Karpas-422 (cell line): ENCODE measurements at regions not wholly inside any gene's neighbourhood (a gene's known extent, or its start where the extent isn't known, plus 50 kb on each side); places are given as distances from the start of the nearest gene placed in this dataset.

Experiments used
- DNase-seq: peaks from one replicate; pipeline ENCODE4 v3.0.0-alpha.2; 2015
- H2AFZ ChIP-seq: fragments of 200-600 bp; sonication (generic); 2 replicates; pipeline ENCODE4 v1.6.1; 2014; ENCODE audit warnings: antibody characterized with exemption, low read length, mixed read lengths
- H3K27ac ChIP-seq: fragments of 200-600 bp; sonication (generic); 2 replicates; pipeline ENCODE4 v1.5.1; 2014; ENCODE audit warnings: mild to moderate bottlenecking, low read length, moderate library complexity
- H3K27me3 ChIP-seq: fragments of 200-600 bp; sonication (generic); 2 replicates; pipeline ENCODE4 v1.6.1; 2014; ENCODE audit warnings: low read length, mixed read lengths
- H3K36me3 ChIP-seq: fragments of 200-600 bp; sonication (generic); 2 replicates; pipeline ENCODE4 v1.6.1; 2014; ENCODE audit warnings: low read length, mixed read lengths; ENCODE audit not compliant: insufficient read depth
- H3K4me1 ChIP-seq: fragments of 200-600 bp; sonication (generic); 2 replicates; pipeline ENCODE4 v1.6.1; 2014; ENCODE audit warnings: mild to moderate bottlenecking, low read length, mixed read lengths
- H3K4me2 ChIP-seq: fragments of 200-600 bp; sonication (generic); 2 replicates; pipeline ENCODE4 v1.6.1; 2014; ENCODE audit warnings: low read length, low read depth, mild to moderate bottlenecking; ENCODE audit not compliant: poor library complexity, severe bottlenecking
- H3K4me3 ChIP-seq: fragments of 200-600 bp; sonication (generic); 2 replicates; pipeline ENCODE4 v1.5.1; 2014; ENCODE audit warnings: mild to moderate bottlenecking, antibody characterized with exemption, low read length, mixed read lengths
- H3K79me2 ChIP-seq: fragments of 200-600 bp; sonication (generic); 2 replicates; pipeline ENCODE4 v1.6.1; 2014; ENCODE audit warnings: mild to moderate bottlenecking, low read length, mixed read lengths
- H3K9ac ChIP-seq: fragments of 200-600 bp; sonication (generic); 2 replicates; pipeline ENCODE4 v1.6.0; 2014; ENCODE audit warnings: low read length
- H3K9me2 ChIP-seq: fragments of 200-600 bp; sonication (generic), shearing (Covaris generic); replicated peaks from 2 replicates; pipeline ENCODE4 v1.6.0; 2014; ENCODE audit warnings: mild to moderate bottlenecking, low read length, moderate library complexity; ENCODE audit not compliant: insufficient read depth
- H3K9me3 ChIP-seq: fragments of 300-700, 200-600 bp; sonication (generic); 2 replicates; pipeline ENCODE4 v1.6.1; 2014; ENCODE audit warnings: low read length, mixed read lengths
- H4K20me1 ChIP-seq: fragments of 200-600 bp; sonication (generic); 2 replicates; pipeline ENCODE4 v1.6.1; 2014; ENCODE audit warnings: mild to moderate bottlenecking, antibody characterized with exemption, low read length, low read depth; ENCODE audit not compliant: insufficient read depth

DNA sequence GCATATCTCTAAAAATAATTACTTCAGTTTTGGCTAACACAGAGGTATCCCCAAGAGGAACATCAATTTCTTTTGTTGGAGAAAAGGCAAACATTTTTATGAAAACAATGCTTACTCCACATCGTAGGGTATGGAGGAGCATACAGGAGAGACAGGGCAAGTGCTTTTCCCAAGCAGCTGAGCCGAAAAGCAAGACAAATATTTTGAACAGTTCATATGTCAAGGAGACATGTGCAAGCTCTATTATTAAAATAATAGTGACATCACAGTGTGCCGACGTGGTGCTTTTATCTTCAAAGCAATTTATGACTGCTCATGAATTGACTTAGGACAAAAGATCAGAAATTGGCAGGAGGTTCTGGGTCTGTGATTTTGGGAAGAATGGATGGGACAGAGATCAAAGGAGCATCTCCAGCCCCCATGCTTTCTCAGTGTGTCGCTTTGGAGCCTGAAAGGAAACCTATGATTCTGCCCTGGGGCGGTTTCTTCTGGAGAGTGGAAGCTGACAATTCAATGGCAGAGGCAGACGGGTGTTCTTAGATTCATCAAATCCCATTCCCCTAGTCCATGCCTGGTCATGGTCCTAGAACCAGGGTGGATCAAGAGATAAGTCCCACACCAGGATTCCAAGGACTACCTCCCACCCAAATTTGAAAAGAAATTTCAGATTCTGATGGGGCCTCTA is 97.1 kb downstream of the JCAD start:
- H4K20me1 ChIP-seq = no peaks in the 10 kb centered on the region
- H3K27me3 ChIP-seq = no peaks in the 10 kb centered on the region
- H3K9me2 ChIP-seq = no peaks in the 10 kb centered on the region
- H3K36me3 ChIP-seq = no peaks in the 10 kb centered on the region
- H3K9me3 ChIP-seq = no peaks in the 10 kb centered on the region
- no peak overlapping the region for H3K4me3 ChIP-seq
- DNase-seq = no peak
- H3K4me1 ChIP-seq = peaks cover 9% of the 10 kb centered on the region
- no peak overlapping the region for H3K9ac ChIP-seq
- no peak overlapping the region for H3K27ac ChIP-seq
- H2AFZ ChIP-seq = no peak overlapping the region
- H3K79me2 ChIP-seq = no peaks in the 10 kb centered on the region
- H3K4me2 ChIP-seq = no peak overlapping the region

DNA sequence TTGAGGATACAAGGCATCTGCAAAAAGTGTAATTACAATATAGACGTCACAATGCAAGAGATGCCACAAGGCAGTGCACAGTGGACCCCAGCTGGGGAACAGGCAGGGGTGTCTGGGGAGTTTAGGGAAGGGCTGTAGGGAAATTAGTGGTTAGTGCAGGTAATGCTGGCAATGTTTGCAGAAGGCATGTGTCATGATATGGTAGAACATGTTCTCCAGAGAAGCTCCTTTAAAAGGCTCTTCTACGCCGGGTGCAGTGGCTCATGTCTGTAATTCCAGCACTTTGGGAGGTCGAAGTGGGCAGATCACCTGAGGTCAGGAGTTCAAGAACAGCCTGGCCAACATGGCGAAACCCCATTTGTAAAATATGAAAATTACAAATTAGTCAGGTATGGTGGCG is 98.0 kb downstream of the JCAD start:
- H3K36me3 ChIP-seq = no peaks in the 10 kb centered on the region
- H3K9me3 ChIP-seq = no peaks in the 10 kb centered on the region
- H3K79me2 ChIP-seq = no peaks in the 10 kb centered on the region
- no peaks in the 10 kb centered on the region for H3K9me2 ChIP-seq
- H3K4me2 ChIP-seq = no peak overlapping the region
- no peak overlapping the region for H3K4me3 ChIP-seq
- no peaks in the 10 kb centered on the region for H4K20me1 ChIP-seq
- no peak overlapping the region for H3K27ac ChIP-seq
- no peak for DNase-seq
- peaks cover 9% of the 10 kb centered on the region for H3K4me1 ChIP-seq
- H3K27me3 ChIP-seq = no peaks in the 10 kb centered on the region
- no peak overlapping the region for H3K9ac ChIP-seq
- no peak overlapping the region for H2AFZ ChIP-seq

DNA sequence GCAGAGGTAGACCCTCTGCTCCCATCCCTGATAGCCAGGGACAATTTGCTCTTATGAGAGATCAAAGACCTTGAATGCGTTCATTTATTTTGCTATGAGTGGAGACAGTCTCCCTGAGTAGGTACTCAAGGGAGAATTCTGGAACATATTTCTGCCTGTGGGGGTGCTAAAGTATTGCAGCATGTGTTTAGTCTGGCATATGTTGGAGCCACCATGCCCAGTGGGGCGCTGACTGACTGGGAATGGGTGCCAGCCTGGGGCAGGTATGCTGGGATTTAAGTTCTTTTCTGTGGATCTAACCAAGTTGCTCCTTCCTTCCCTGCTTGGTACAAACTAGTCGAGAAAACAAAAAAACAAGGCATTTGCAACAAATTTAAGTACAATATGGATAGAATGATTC is 99.1 kb downstream of the JCAD start:
- no peaks in the 10 kb centered on the region for H3K9me2 ChIP-seq
- H3K27ac ChIP-seq = no peak overlapping the region
- no peak overlapping the region for H3K9ac ChIP-seq
- H3K9me3 ChIP-seq = no peaks in the 10 kb centered on the region
- H4K20me1 ChIP-seq = no peaks in the 10 kb centered on the region
- H3K27me3 ChIP-seq = no peaks in the 10 kb centered on the region
- H3K36me3 ChIP-seq = no peaks in the 10 kb centered on the region
- DNase-seq = no peak
- no peak overlapping the region for H3K4me3 ChIP-seq
- H3K4me2 ChIP-seq = no peak overlapping the region
- no peak overlapping the region for H2AFZ ChIP-seq
- H3K79me2 ChIP-seq = no peaks in the 10 kb centered on the region
- peaks cover 9% of the 10 kb centered on the region for H3K4me1 ChIP-seq

DNA sequence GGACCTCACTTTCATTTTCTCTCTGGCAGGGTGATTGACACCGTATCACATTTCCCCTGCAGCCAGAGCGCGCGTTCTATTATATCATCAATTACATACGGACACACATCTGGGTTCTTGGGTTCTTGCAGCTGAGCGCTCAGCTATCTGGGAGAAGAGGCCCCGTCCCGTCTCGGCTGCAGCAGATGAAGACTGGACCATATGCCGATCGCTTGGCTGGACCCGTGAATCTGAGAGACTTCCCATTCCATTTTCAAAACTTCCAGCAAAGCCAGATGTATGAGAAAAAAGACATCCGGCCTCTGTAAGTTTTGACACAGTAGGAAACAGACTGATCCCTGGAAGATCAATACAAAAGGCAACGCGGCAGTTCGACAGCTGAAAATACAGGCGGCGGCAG is 99.8 kb downstream of the JCAD start:
- no peaks in the 10 kb centered on the region for H3K36me3 ChIP-seq
- H3K79me2 ChIP-seq = no peaks in the 10 kb centered on the region
- no peaks in the 10 kb centered on the region for H3K9me2 ChIP-seq
- DNase-seq = no peak
- no peaks in the 10 kb centered on the region for H3K9me3 ChIP-seq
- H3K4me2 ChIP-seq = no peak overlapping the region
- no peak overlapping the region for H2AFZ ChIP-seq
- H3K9ac ChIP-seq = no peak overlapping the region
- H3K4me1 ChIP-seq = peaks cover 9% of the 10 kb centered on the region
- H3K27ac ChIP-seq = no peak overlapping the region
- H4K20me1 ChIP-seq = no peaks in the 10 kb centered on the region
- no peaks in the 10 kb centered on the region for H3K27me3 ChIP-seq
- no peak overlapping the region for H3K4me3 ChIP-seq

DNA sequence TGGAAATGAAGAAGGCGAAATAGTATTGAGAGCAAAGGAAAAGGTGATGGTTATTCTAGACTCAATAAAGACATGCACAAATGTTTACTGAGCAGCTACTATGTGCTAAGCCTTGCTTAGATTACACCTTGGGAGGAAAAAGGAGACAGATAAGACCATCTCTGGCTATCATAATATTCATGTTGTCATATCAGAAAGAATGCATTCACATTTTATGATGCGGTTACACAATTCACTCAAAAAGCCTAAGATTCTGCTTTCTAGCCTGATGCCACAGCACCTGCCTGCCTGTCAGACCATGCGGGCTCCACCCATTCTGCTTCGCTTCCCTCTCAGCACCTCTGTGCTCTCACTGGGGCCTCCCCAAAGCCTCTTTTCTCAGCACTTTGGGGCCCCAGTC is 100.9 kb downstream of the JCAD start:
- H3K4me3 ChIP-seq = no peak overlapping the region
- H3K4me1 ChIP-seq = peaks cover 9% of the 10 kb centered on the region
- H4K20me1 ChIP-seq = no peaks in the 10 kb centered on the region
- no peak for DNase-seq
- H3K27me3 ChIP-seq = no peaks in the 10 kb centered on the region
- H3K9me3 ChIP-seq = no peaks in the 10 kb centered on the region
- no peak overlapping the region for H3K9ac ChIP-seq
- H3K9me2 ChIP-seq = no peaks in the 10 kb centered on the region
- no peaks in the 10 kb centered on the region for H3K36me3 ChIP-seq
- no peak overlapping the region for H2AFZ ChIP-seq
- no peaks in the 10 kb centered on the region for H3K79me2 ChIP-seq
- no peak overlapping the region for H3K27ac ChIP-seq
- H3K4me2 ChIP-seq = no peak overlapping the region

DNA sequence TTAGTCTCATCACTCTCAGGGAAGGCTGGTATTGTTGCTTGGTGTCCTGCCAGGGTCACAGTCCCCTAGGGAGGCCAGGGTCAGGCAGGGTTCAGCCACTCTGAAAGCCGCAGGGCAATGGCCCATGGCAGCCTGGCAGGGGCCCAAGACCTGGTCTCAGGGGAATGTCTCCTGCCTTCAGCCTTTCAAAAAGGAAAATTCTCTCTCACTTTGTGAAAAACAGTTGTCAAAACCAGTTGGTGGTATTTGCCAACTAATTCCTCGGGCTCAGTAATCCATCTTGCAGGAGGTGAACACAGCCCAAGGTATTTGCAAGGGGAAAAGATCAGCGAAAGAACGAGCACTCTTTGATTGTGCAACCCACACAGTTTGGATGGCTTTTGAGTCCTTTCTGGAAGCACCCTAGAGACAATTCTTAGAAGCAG is 101.5 kb downstream of the JCAD start:
- no peaks in the 10 kb centered on the region for H3K36me3 ChIP-seq
- H3K4me2 ChIP-seq = no peak overlapping the region
- peak; percentile 63 for DNase-seq
- no peaks in the 10 kb centered on the region for H3K79me2 ChIP-seq
- peaks cover 9% of the 10 kb centered on the region for H3K4me1 ChIP-seq
- no peaks in the 10 kb centered on the region for H3K9me3 ChIP-seq
- no peak overlapping the region for H3K9ac ChIP-seq
- H3K27me3 ChIP-seq = no peaks in the 10 kb centered on the region
- H4K20me1 ChIP-seq = no peaks in the 10 kb centered on the region
- no peak overlapping the region for H2AFZ ChIP-seq
- no peak overlapping the region for H3K27ac ChIP-seq
- H3K4me3 ChIP-seq = no peak overlapping the region
- no peaks in the 10 kb centered on the region for H3K9me2 ChIP-seq

DNA sequence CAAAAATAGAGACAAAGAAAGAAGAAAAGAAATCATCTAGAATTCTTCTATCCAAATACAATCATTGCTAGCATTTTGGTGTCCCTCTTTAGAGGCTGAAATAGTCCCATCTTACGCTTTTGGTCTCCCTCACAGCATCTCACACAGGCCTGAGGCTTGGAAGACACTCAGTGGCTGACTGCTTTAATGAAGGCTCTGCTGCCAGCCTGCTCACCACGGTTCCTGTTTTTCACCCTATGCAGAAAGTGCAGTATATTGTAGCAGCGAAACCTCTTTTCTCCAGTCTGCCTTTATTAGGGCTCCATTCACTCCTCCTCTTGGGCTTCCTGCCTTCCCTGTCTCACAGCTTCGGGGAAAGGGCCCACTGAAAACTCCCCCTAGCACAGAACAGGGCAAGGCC is 102.2 kb downstream of the JCAD start:
- H3K9me3 ChIP-seq = no peaks in the 10 kb centered on the region
- H3K9ac ChIP-seq = no peak overlapping the region
- H3K27me3 ChIP-seq = no peaks in the 10 kb centered on the region
- H3K9me2 ChIP-seq = no peaks in the 10 kb centered on the region
- H4K20me1 ChIP-seq = no peaks in the 10 kb centered on the region
- no peak overlapping the region for H2AFZ ChIP-seq
- no peak for DNase-seq
- no peak overlapping the region for H3K4me3 ChIP-seq
- H3K36me3 ChIP-seq = no peaks in the 10 kb centered on the region
- H3K4me1 ChIP-seq = peaks cover 9% of the 10 kb centered on the region
- H3K79me2 ChIP-seq = no peaks in the 10 kb centered on the region
- H3K4me2 ChIP-seq = no peak overlapping the region
- H3K27ac ChIP-seq = no peak overlapping the region

DNA sequence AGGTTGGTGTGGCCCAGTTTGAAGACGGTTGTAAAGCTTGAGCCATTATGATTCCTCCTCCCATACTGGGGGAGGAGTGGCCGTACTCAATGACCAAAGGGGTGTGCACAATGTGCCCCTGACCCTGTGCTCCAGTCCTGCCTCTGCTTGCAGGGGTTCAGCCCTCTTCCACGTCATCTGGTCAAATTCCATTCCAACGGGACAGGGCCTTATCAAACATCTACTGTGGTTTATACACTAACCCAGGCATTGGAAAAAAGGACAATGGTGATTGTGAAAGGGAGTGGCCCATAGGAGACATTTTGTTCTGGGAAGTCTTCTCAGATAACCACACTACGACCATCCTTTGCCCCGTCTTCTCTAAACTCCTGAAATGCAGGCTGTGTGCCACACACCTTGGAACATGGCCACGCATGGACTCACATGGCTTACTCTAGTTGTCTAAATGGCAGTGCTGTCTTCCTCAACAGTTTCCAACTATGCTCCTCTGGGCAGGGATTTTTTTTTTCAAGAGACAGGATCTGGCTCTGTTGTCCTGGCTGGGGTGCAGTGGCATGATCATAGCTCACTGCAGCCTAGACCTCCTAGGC is 103.0 kb downstream of the JCAD start:
- no peaks in the 10 kb centered on the region for H3K27me3 ChIP-seq
- H3K9ac ChIP-seq = no peak overlapping the region
- no peak for DNase-seq
- H3K9me2 ChIP-seq = no peaks in the 10 kb centered on the region
- no peak overlapping the region for H3K4me3 ChIP-seq
- H4K20me1 ChIP-seq = no peaks in the 10 kb centered on the region
- H2AFZ ChIP-seq = no peak overlapping the region
- H3K36me3 ChIP-seq = no peaks in the 10 kb centered on the region
- no peak overlapping the region for H3K27ac ChIP-seq
- no peaks in the 10 kb centered on the region for H3K9me3 ChIP-seq
- H3K4me1 ChIP-seq = peaks cover 9% of the 10 kb centered on the region
- H3K79me2 ChIP-seq = no peaks in the 10 kb centered on the region
- H3K4me2 ChIP-seq = no peak overlapping the region
